ENCODE measurements at regions not wholly inside any gene's neighbourhood (a gene's known extent, or its start where the extent isn't known, plus 50 kb on each side); places are given as distances from the start of the nearest gene placed in this dataset.

GRCh38 chr2:157182834-157183396 is 74.6 kb upstream of the GALNT5 start:
- 8 to 100% (median 73%) methylated on average over 1 to 3 of the region's 3 CpGs for WGBS, 10 experiments
- in situ Hi-C loops (cut with MboI; ENCODE audit: low pct_unique_long_range_greater_than_20kb in 2 of 9, low sequenced_read_pairs in 9 of 9, unreplicated experiment in 9 of 9), result loop anchor here in 6 of 9 experiments (25.0 kb wide), 4 partner anchors 271 to 1821 kb away; no protein-coding TSS in a partner anchor

GRCh38 chr2:157184161-157184895 is 73.2 kb upstream of the GALNT5 start:
- H3K27ac ChIP-seq, result no peak overlapping the region
- WGBS, 10 experiments, result 67 to 100% (median 90%) methylated on average over 1 to 3 of the region's 3 CpGs; no CpG with 5 or more reads in 5 of the 10 experiments
- no peaks in the 10 kb centered on the region for H3K4me1 ChIP-seq (replicated peaks in 1 of 2)
- ATAC-seq (replicated peaks in 6 of 8), result no peak
- no peak overlapping the region for H3K4me3 ChIP-seq
- in situ Hi-C loops (cut with MboI; ENCODE audit: low pct_unique_long_range_greater_than_20kb in 2 of 9, low sequenced_read_pairs in 9 of 9, unreplicated experiment in 9 of 9), result loop anchor here in 6 of 9 experiments (25.0 kb wide), 4 partner anchors 272 to 1822 kb away; no protein-coding TSS in a partner anchor

More at GRCh38 chr2:157182834-157183396, 74.6 kb upstream of the GALNT5 start:
- Histone ChIP-seq H3K4me3 (no peak overlapping the region), H3K4me1 (replicated peaks in 1 of 2) (no peaks in the 10 kb centered on the region), H3K27ac (no peak overlapping the region)
- ATAC-seq (replicated peaks in 6 of 8), result peak in 3 of 8 experiments; percentile 49 to 71 (median 59)

GRCh38 chr2:157185476-157186227 is 71.9 kb upstream of the GALNT5 start:
- in situ Hi-C loops (cut with MboI; ENCODE audit: low pct_unique_long_range_greater_than_20kb in 2 of 9, low sequenced_read_pairs in 9 of 9, unreplicated experiment in 9 of 9), result loop anchor here in 6 of 9 experiments (25.0 kb wide), 4 partner anchors 273 to 1823 kb away; no protein-coding TSS in a partner anchor
- H3K4me3 ChIP-seq, result no peak overlapping the region
- 40 to 100% (median 82%) methylated on average over 1 to 4 of the region's 4 CpGs; no CpG with 5 or more reads in 1 of the 10 experiments for WGBS, 10 experiments
- H3K4me1 ChIP-seq (replicated peaks in 1 of 2), result no peaks in the 10 kb centered on the region
- no peak for ATAC-seq (replicated peaks in 6 of 8)
- H3K27ac ChIP-seq, result no peak overlapping the region

GRCh38 chr2:157190151-157190550 is 67.4 kb upstream of the GALNT5 start:
- WGBS, 10 experiments, result 57 to 100% (median 81%) methylated on average over 1 to 4 of the region's 4 CpGs
- Histone ChIP-seq H3K4me3 (no peak overlapping the region), H3K27ac (no peak overlapping the region), H3K4me1 (replicated peaks in 1 of 2) (no peaks in the 10 kb centered on the region)
- in situ Hi-C loops (cut with MboI; ENCODE audit: low pct_unique_long_range_greater_than_20kb in 2 of 9, low sequenced_read_pairs in 9 of 9, unreplicated experiment in 9 of 9), result loop anchor here in 6 of 9 experiments (25.0 kb wide), 4 partner anchors 278 to 1828 kb away; no protein-coding TSS in a partner anchor
- peak in 1 of 8 experiments; percentile 37 for ATAC-seq (replicated peaks in 6 of 8)

- in situ Hi-C loops (cut with MboI; ENCODE audit: low pct_unique_long_range_greater_than_20kb in 2 of 9, low sequenced_read_pairs in 9 of 9, unreplicated experiment in 9 of 9), result loop anchor here in 6 of 9 experiments (25.0 kb wide), 4 partner anchors 279 to 1829 kb away; no protein-coding TSS in a partner anchor
- no peak for ATAC-seq (replicated peaks in 6 of 8)
- H3K4me3 ChIP-seq, result no peak overlapping the region
- WGBS, 10 experiments, result 80 to 100% (median 94%) methylated on average over 1 to 2 of the region's 2 CpGs; no CpG with 5 or more reads in 2 of the 10 experiments
- H3K4me1 ChIP-seq (replicated peaks in 1 of 2), result no peaks in the 10 kb centered on the region
- H3K27ac ChIP-seq, result no peak overlapping the region
These were observed 66.3 kb upstream of the GALNT5 start for GRCh38 chr2:157191186-157191585.

GRCh38 chr2:157192445-157193423 is 64.8 kb upstream of the GALNT5 start:
- Histone ChIP-seq H3K4me3 (no peak overlapping the region), H3K4me1 (replicated peaks in 1 of 2) (no peaks in the 10 kb centered on the region), H3K27ac (no peak overlapping the region)
- no peak for ATAC-seq (replicated peaks in 6 of 8)
- in situ Hi-C loops (cut with MboI; ENCODE audit: low pct_unique_long_range_greater_than_20kb in 2 of 9, low sequenced_read_pairs in 9 of 9, unreplicated experiment in 9 of 9), result loop anchor here in 6 of 9 experiments (25.0 kb wide), 4 partner anchors 280 to 1830 kb away; no protein-coding TSS in a partner anchor
- WGBS, 10 experiments, result 78 to 100% (median 95%) methylated on average over 1 to 8 of the region's 8 CpGs

- in situ Hi-C loops (cut with MboI; ENCODE audit: low pct_unique_long_range_greater_than_20kb in 2 of 9, low sequenced_read_pairs in 9 of 9, unreplicated experiment in 9 of 9), result loop anchor here in 6 of 9 experiments (25.0 kb wide), 4 partner anchors 281 to 1831 kb away; no protein-coding TSS in a partner anchor
These were observed 64.0 kb upstream of the GALNT5 start for GRCh38 chr2:157193461-157193860.

GRCh38 chr2:157194097-157194688 is 63.3 kb upstream of the GALNT5 start:
- Histone ChIP-seq H3K27ac (no peak overlapping the region), H3K4me1 (replicated peaks in 1 of 2) (no peaks in the 10 kb centered on the region), H3K4me3 (no peak overlapping the region)
- in situ Hi-C loops (cut with MboI; ENCODE audit: low pct_unique_long_range_greater_than_20kb in 2 of 9, low sequenced_read_pairs in 9 of 9, unreplicated experiment in 9 of 9), result loop anchor here in 6 of 9 experiments (25.0 kb wide), 4 partner anchors 282 to 1832 kb away; no protein-coding TSS in a partner anchor
- peak in 3 of 8 experiments; percentile 57 to 60 (median 57) for ATAC-seq (replicated peaks in 6 of 8)
- 0 to 34% (median 0%) methylated on average over 2 of the region's 2 CpGs; no CpG with 5 or more reads in 1 of the 10 experiments for WGBS, 10 experiments

More at GRCh38 chr2:157193461-157193860, 64.0 kb upstream of the GALNT5 start:
- no peak overlapping the region for H3K4me3 ChIP-seq
- no peaks in the 10 kb centered on the region for H3K4me1 ChIP-seq (replicated peaks in 1 of 2)
- no peak overlapping the region for H3K27ac ChIP-seq
- ATAC-seq (replicated peaks in 6 of 8), result no peak

GRCh38 chr2:157194844-157195243 is 62.7 kb upstream of the GALNT5 start:
- in situ Hi-C loops (cut with MboI; ENCODE audit: low pct_unique_long_range_greater_than_20kb in 2 of 9, low sequenced_read_pairs in 9 of 9, unreplicated experiment in 9 of 9), result loop anchor here in 6 of 9 experiments (25.0 kb wide), 4 partner anchors 283 to 1833 kb away; no protein-coding TSS in a partner anchor
- no peaks in the 10 kb centered on the region for H3K4me1 ChIP-seq (replicated peaks in 1 of 2)
- 37 to 97% (median 70%) methylated on average over 2 to 4 of the region's 4 CpGs for WGBS, 10 experiments
- H3K27ac ChIP-seq, result no peak overlapping the region
- ATAC-seq (replicated peaks in 6 of 8), result no peak
- no peak overlapping the region for H3K4me3 ChIP-seq

GRCh38 chr2:157196956-157197355 is 60.5 kb upstream of the GALNT5 start:
- no peak overlapping the region for H3K4me3 ChIP-seq
- in situ Hi-C loops (cut with MboI; ENCODE audit: low pct_unique_long_range_greater_than_20kb in 2 of 9, low sequenced_read_pairs in 9 of 9, unreplicated experiment in 9 of 9), result loop anchor here in 6 of 9 experiments (25.0 kb wide), 4 partner anchors 285 to 1835 kb away; no protein-coding TSS in a partner anchor
- H3K4me1 ChIP-seq (replicated peaks in 1 of 2), result no peaks in the 10 kb centered on the region
- H3K27ac ChIP-seq, result no peak overlapping the region
- no peak for ATAC-seq (replicated peaks in 6 of 8)
- 53 to 100% (median 92%) methylated on average over 1 to 5 of the region's 7 CpGs; no CpG with 5 or more reads in 1 of the 10 experiments for WGBS, 10 experiments

- Histone ChIP-seq H3K27ac (no peak overlapping the region), H3K4me3 (no peak overlapping the region), H3K4me1 (replicated peaks in 1 of 2) (no peaks in the 10 kb centered on the region)
- 78 to 100% (median 100%) methylated on average over 1 of the region's 1 CpG for WGBS, 10 experiments
- no peak for ATAC-seq (replicated peaks in 6 of 8)
- in situ Hi-C loops (cut with MboI; ENCODE audit: low pct_unique_long_range_greater_than_20kb in 2 of 9, low sequenced_read_pairs in 9 of 9, unreplicated experiment in 9 of 9), result loop anchor here in 6 of 9 experiments (25.0 kb wide), 4 partner anchors 286 to 1836 kb away; no protein-coding TSS in a partner anchor
These were observed 59.7 kb upstream of the GALNT5 start for GRCh38 chr2:157197848-157198247.

Data from motor neuron (in vitro differentiated cells).